ENCODE measurements at regions not wholly inside any gene's neighbourhood (a gene's known extent, or its start where the extent isn't known, plus 50 kb on each side); places are given as distances from the start of the nearest gene placed in this dataset.

DNA sequence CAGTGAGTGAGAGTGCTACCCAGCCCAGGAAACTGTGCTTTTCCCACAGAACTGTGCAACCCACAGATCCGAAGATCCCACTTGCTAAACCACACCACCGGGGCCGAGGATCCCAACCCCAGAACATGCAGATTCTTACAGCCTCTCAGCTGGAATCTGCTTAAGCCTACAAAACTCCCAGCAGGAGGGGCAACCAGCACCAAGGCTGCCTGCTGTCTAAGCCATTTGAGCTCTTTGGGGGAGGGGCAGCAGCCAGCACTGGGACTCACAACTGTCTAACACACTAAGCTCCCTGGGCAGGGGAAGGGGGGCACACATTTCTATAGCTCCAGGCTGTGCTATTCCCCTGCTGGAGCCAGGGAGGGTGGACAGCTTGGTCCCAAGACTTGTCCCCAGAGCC, 529.9 kb downstream of the XPNPEP1 start:
- peaks cover 28% of the 10 kb centered on the region for H3K9me3 Mint-ChIP-seq (ENCODE audit: unreplicated experiment)
- BruUV-seq (replicated peaks): no TSS peak
- Histone ChIP-seq H3K27me3 (replicated peaks; ENCODE audit: control insufficient read depth, insufficient read depth, low read length) (no peaks in the 10 kb centered on the region), H3K36me3 (ENCODE audit: control insufficient read depth, insufficient read depth, low read length) (no peaks in the 10 kb centered on the region), H3K9me3 (no peaks in the 10 kb centered on the region), H3K4me1 (no peaks in the 10 kb centered on the region), H3K4me3 (ENCODE audit: low read depth, low read length) (no peak overlapping the region)
- no peaks in the 10 kb centered on the region for H3K27me3 Mint-ChIP-seq (ENCODE audit: insufficient read depth, unreplicated experiment)
- TF ChIP-seq, protein P1, sequence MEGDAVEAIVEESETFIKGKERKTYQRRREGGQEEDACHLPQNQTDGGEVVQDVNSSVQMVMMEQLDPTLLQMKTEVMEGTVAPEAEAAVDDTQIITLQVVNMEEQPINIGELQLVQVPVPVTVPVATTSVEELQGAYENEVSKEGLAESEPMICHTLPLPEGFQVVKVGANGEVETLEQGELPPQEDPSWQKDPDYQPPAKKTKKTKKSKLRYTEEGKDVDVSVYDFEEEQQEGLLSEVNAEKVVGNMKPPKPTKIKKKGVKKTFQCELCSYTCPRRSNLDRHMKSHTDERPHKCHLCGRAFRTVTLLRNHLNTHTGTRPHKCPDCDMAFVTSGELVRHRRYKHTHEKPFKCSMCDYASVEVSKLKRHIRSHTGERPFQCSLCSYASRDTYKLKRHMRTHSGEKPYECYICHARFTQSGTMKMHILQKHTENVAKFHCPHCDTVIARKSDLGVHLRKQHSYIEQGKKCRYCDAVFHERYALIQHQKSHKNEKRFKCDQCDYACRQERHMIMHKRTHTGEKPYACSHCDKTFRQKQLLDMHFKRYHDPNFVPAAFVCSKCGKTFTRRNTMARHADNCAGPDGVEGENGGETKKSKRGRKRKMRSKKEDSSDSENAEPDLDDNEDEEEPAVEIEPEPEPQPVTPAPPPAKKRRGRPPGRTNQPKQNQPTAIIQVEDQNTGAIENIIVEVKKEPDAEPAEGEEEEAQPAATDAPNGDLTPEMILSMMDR (IDR thresholded peaks at IDR 0.05; ENCODE audit: insufficient read depth in 1 of 2, low read depth in 1 of 2, low read length in 1 of 2, severe bottlenecking in 1 of 2, unreplicated experiment in 1 of 2): no peak
- CTCF ChIA-PET: no interaction called here
- H3K36me3 Mint-ChIP-seq (ENCODE audit: insufficient read depth, unreplicated experiment): no peaks in the 10 kb centered on the region
- H3K4me1 Mint-ChIP-seq (ENCODE audit: low read depth, unreplicated experiment): peaks cover 7% of the 10 kb centered on the region
- no peak overlapping the region for H3K4me3 Mint-ChIP-seq (ENCODE audit: unreplicated experiment)
- POLR2A ChIA-PET: no interaction called here
- intact Hi-C loops (cut with micrococcal nuclease; ENCODE audit: unreplicated experiment): no loop called here
- DNase-seq: no peak
- no peak overlapping the region for H3K27ac Mint-ChIP-seq (ENCODE audit: unreplicated experiment)

DNA sequence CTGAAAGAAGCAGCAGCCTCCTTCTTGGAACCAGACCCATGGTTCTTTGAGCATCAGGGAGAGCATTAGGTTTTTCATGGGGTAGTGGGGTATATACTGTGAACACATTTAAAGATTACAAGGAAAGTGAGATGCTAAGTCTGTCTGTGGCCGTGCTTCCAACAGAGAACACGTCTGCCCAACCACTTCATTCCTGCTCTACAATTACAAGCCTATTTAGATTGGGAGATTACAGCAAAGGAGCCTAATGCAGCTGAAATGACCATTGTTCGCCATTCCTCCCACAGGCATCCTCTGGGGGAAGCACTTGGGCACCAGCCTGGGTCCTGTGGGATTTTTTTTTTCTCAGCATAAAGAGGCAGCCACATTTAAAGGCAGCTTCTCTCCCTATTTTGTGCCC, 536.4 kb downstream of the XPNPEP1 start:
- H3K4me1 ChIP-seq: no peaks in the 10 kb centered on the region
- H3K36me3 ChIP-seq (ENCODE audit: control insufficient read depth, insufficient read depth, low read length): no peaks in the 10 kb centered on the region
- no peak overlapping the region for H3K27ac Mint-ChIP-seq (ENCODE audit: unreplicated experiment)
- H3K9me3 Mint-ChIP-seq (ENCODE audit: unreplicated experiment): no peaks in the 10 kb centered on the region
- H3K4me3 Mint-ChIP-seq (ENCODE audit: unreplicated experiment): no peak overlapping the region
- H3K36me3 Mint-ChIP-seq (ENCODE audit: insufficient read depth, unreplicated experiment): no peaks in the 10 kb centered on the region
- no TSS peak for BruUV-seq (replicated peaks)
- H3K27me3 ChIP-seq (replicated peaks; ENCODE audit: control insufficient read depth, insufficient read depth, low read length): no peaks in the 10 kb centered on the region
- no peaks in the 10 kb centered on the region for H3K4me1 Mint-ChIP-seq (ENCODE audit: low read depth, unreplicated experiment)
- ChIA-PET CTCF (no interaction called here), POLR2A (no interaction called here)
- H3K9me3 ChIP-seq: no peaks in the 10 kb centered on the region
- TF ChIP-seq, protein P1 (IDR thresholded peaks at IDR 0.05; ENCODE audit: insufficient read depth in 1 of 2, low read depth in 1 of 2, low read length in 1 of 2, severe bottlenecking in 1 of 2, unreplicated experiment in 1 of 2): no peak
- H3K27me3 Mint-ChIP-seq (ENCODE audit: insufficient read depth, unreplicated experiment): no peaks in the 10 kb centered on the region
- intact Hi-C loops (cut with micrococcal nuclease; ENCODE audit: unreplicated experiment): no loop called here
- H3K4me3 ChIP-seq (ENCODE audit: low read depth, low read length): no peak overlapping the region
- DNase-seq: no peak

DNA sequence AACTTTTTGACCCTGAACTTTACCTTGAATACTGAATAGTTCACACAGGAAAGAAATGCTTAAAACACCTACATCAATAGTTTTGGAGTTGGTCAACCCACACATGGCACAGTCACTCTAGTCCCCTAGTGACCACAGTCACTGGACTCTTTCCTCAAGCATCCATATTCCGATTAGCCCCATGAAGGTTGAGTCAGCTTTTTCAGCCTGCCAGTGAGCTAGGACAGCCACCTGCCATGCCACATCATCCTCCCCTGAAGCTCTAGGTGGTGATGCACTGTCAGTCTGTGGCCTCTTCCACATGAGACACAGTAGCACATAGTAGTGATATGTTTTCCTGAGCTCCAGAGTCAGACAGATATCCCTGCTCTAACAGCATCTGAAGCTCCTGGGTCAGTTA, 537.2 kb downstream of the XPNPEP1 start:
- ChIA-PET POLR2A (no interaction called here), CTCF (no interaction called here)
- intact Hi-C loops (cut with micrococcal nuclease; ENCODE audit: unreplicated experiment): no loop called here
- no peaks in the 10 kb centered on the region for H3K27me3 ChIP-seq (replicated peaks; ENCODE audit: control insufficient read depth, insufficient read depth, low read length)
- DNase-seq: no peak
- Mint-ChIP-seq H3K4me3 (ENCODE audit: unreplicated experiment) (no peak overlapping the region), H3K36me3 (ENCODE audit: insufficient read depth, unreplicated experiment) (no peaks in the 10 kb centered on the region), H3K4me1 (ENCODE audit: low read depth, unreplicated experiment) (no peaks in the 10 kb centered on the region), H3K27me3 (ENCODE audit: insufficient read depth, unreplicated experiment) (no peaks in the 10 kb centered on the region), H3K9me3 (ENCODE audit: unreplicated experiment) (no peaks in the 10 kb centered on the region), H3K27ac (ENCODE audit: unreplicated experiment) (no peak overlapping the region)
- H3K4me1 ChIP-seq: no peaks in the 10 kb centered on the region
- H3K36me3 ChIP-seq (ENCODE audit: control insufficient read depth, insufficient read depth, low read length): no peaks in the 10 kb centered on the region
- H3K4me3 ChIP-seq (ENCODE audit: low read depth, low read length): no peak overlapping the region
- H3K9me3 ChIP-seq: no peaks in the 10 kb centered on the region
- BruUV-seq (replicated peaks): no TSS peak
- TF ChIP-seq, protein P1 (IDR thresholded peaks at IDR 0.05; ENCODE audit: insufficient read depth in 1 of 2, low read depth in 1 of 2, low read length in 1 of 2, severe bottlenecking in 1 of 2, unreplicated experiment in 1 of 2): no peak
